OCI-LY7 (cell line): ENCODE measurements at regions not wholly inside any gene's neighbourhood (a gene's known extent, or its start where the extent isn't known, plus 50 kb on each side); places are given as distances from the start of the nearest gene placed in this dataset.

Source experiments
- EZH2phosphoT487 ChIP-seq: fragments of 200-600 bp; sonication (generic); IDR thresholded peaks from 2 replicates; pipeline ENCODE4 v1.6.1; 2018; ENCODE audit warnings: low read depth, borderline replicate concordance, mild to moderate bottlenecking, mixed run types, antibody characterized with exemption, low read length, moderate library complexity, mixed read lengths
- TF ChIP-seq, protein P1 (sequence below): fragments of 200-600 bp; sonication (generic); conservative IDR thresholded peaks from 2 replicates; pipeline ENCODE4 v1.5.1; 2014; ENCODE audit warnings: mild to moderate bottlenecking, antibody characterized with exemption, low read length, moderate library complexity, mixed read lengths

DNA sequence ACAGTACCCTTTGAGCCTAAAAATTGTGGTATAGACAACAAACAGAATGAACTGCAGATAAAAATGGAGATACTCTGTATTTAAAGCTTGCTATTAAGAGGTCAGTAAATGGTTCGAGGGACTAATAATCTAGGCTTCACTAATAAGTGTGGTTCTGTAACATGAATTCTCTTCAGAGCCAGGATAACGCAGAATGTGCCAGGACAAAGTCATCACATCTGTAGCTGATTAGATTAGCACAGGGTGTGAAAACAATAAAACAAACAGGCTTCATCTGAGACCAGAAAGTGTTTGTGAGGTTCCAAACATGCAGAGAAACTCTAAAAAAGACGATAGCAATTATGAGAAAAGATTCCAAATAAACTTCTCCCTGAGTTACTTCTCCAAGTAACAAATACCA is 89.1 kb upstream of the LUZP2 start:
- TF ChIP-seq, protein P1, sequence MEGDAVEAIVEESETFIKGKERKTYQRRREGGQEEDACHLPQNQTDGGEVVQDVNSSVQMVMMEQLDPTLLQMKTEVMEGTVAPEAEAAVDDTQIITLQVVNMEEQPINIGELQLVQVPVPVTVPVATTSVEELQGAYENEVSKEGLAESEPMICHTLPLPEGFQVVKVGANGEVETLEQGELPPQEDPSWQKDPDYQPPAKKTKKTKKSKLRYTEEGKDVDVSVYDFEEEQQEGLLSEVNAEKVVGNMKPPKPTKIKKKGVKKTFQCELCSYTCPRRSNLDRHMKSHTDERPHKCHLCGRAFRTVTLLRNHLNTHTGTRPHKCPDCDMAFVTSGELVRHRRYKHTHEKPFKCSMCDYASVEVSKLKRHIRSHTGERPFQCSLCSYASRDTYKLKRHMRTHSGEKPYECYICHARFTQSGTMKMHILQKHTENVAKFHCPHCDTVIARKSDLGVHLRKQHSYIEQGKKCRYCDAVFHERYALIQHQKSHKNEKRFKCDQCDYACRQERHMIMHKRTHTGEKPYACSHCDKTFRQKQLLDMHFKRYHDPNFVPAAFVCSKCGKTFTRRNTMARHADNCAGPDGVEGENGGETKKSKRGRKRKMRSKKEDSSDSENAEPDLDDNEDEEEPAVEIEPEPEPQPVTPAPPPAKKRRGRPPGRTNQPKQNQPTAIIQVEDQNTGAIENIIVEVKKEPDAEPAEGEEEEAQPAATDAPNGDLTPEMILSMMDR = no peak
- no peak for TF ChIP-seq EZH2phosphoT487
